D341Med (cell line): ENCODE measurements at regions not wholly inside any gene's neighbourhood (a gene's known extent, or its start where the extent isn't known, plus 50 kb on each side); places are given as distances from the start of the nearest gene placed in this dataset.
"Not testable (repeated sequence)": the region's sequence is repeated elsewhere in the genome, so short reads cannot be mapped to it uniquely, and the experiment has no call there.

Experiments used
- DNase-seq: peaks from one replicate; pipeline ENCODE4 v3.0.0; 2012; ENCODE audit warnings: low spot score

- no peak for DNase-seq
Observed at GRCh38 chr7:101708223-101708622, 79.1 kb upstream of the MYL10 start.

- no peak for DNase-seq
Observed at GRCh38 chr7:101712652-101713051, 83.6 kb upstream of the MYL10 start.

- DNase-seq, result no peak
Observed at GRCh38 chr7:101714097-101714496, 85.0 kb upstream of the MYL10 start.

- no peak for DNase-seq
Observed at GRCh38 chr7:101717628-101718357, 88.7 kb upstream of the MYL10 start.

GRCh38 chr7:101718363-101719122 is 89.4 kb upstream of the MYL10 start:
- no peak for DNase-seq

GRCh38 chr7:101719123-101719470 is 90.0 kb upstream of the MYL10 start:
- DNase-seq, result no peak

- peak; percentile 14 for DNase-seq
Observed at GRCh38 chr7:101720324-101720723, 91.2 kb upstream of the MYL10 start.

- no peak for DNase-seq
Observed at GRCh38 chr7:101722247-101722646, 93.2 kb upstream of the MYL10 start.

- no peak for DNase-seq
Observed at GRCh38 chr7:101723835-101724234, 93.6 kb upstream of the CUX1 start.

GRCh38 chr7:101724957-101725356 is 92.5 kb upstream of the CUX1 start:
- DNase-seq, result no peak

GRCh38 chr7:101725921-101726320 is 91.5 kb upstream of the CUX1 start:
- DNase-seq, result no peak

GRCh38 chr7:101727184-101727583 is 90.2 kb upstream of the CUX1 start:
- no peak for DNase-seq

GRCh38 chr7:101728128-101728527 is 89.3 kb upstream of the CUX1 start:
- no peak for DNase-seq

GRCh38 chr7:101728873-101729240 is 88.6 kb upstream of the CUX1 start:
- not testable (repeated sequence) for DNase-seq

- no peak for DNase-seq
Observed at GRCh38 chr7:101729241-101729883, 88.1 kb upstream of the CUX1 start.

GRCh38 chr7:101731502-101732084 is 85.8 kb upstream of the CUX1 start:
- DNase-seq, result no peak

GRCh38 chr7:101733713-101734475 is 83.5 kb upstream of the CUX1 start:
- DNase-seq, result no peak

GRCh38 chr7:101736084-101736483 is 81.3 kb upstream of the CUX1 start:
- no peak for DNase-seq

- no peak for DNase-seq
Observed at GRCh38 chr7:101739775-101740398, 77.5 kb upstream of the CUX1 start.

- no peak for DNase-seq
Observed at GRCh38 chr7:101740981-101741725, 76.3 kb upstream of the CUX1 start.
